NCI-H1694 treated with DMSO at 0.1 percent for 48 hours (cell line): ENCODE measurements at regions not wholly inside any gene's neighbourhood (a gene's known extent, or its start where the extent isn't known, plus 50 kb on each side); places are given as distances from the start of the nearest gene placed in this dataset.

ENCODE experiments used
- DNase-seq: peaks from one replicate; lab custom pipeline; 2025; lab: John Stamatoyannopoulos, UW

GRCh38 chr1:239538239-239538988, 152.0 kb downstream of the CHRM3 start:
- no peak for DNase-seq

- no peak for DNase-seq
Measured at GRCh38 chr1:239539051-239539450, 152.7 kb downstream of the CHRM3 start.

- DNase-seq = no peak
Measured at GRCh38 chr1:239539812-239540211, 153.4 kb downstream of the CHRM3 start.

GRCh38 chr1:239543873-239544272, 157.5 kb downstream of the CHRM3 start:
- DNase-seq = no peak

- no peak for DNase-seq
Measured at GRCh38 chr1:239545466-239545865, 159.1 kb downstream of the CHRM3 start.

- no peak for DNase-seq
Measured at GRCh38 chr1:239547987-239548386, 161.6 kb downstream of the CHRM3 start.

GRCh38 chr1:239550178-239550577, 163.8 kb downstream of the CHRM3 start:
- no peak for DNase-seq

GRCh38 chr1:239555350-239555749, 169.0 kb downstream of the CHRM3 start:
- DNase-seq = no peak

GRCh38 chr1:239558559-239558958, 172.2 kb downstream of the CHRM3 start:
- no peak for DNase-seq

- DNase-seq = no peak
Measured at GRCh38 chr1:239558991-239559390, 172.6 kb downstream of the CHRM3 start.

GRCh38 chr1:239560921-239561320, 174.6 kb downstream of the CHRM3 start:
- no peak for DNase-seq

- DNase-seq = no peak
Measured at GRCh38 chr1:239562095-239562494, 175.7 kb downstream of the CHRM3 start.

- DNase-seq = no peak
Measured at GRCh38 chr1:239563681-239564080, 177.3 kb downstream of the CHRM3 start.

GRCh38 chr1:239566074-239566473, 179.7 kb downstream of the CHRM3 start:
- DNase-seq = no peak

- DNase-seq = no peak
Measured at GRCh38 chr1:239570878-239571277, 184.5 kb downstream of the CHRM3 start.

GRCh38 chr1:239572183-239572582, 185.8 kb downstream of the CHRM3 start:
- DNase-seq = no peak

GRCh38 chr1:239574112-239574511, 187.7 kb downstream of the CHRM3 start:
- no peak for DNase-seq

- no peak for DNase-seq
Measured at GRCh38 chr1:239575113-239575512, 188.7 kb downstream of the CHRM3 start.

- DNase-seq = no peak
Measured at GRCh38 chr1:239583536-239583935, 197.2 kb downstream of the CHRM3 start.

GRCh38 chr1:239586128-239586527, 199.8 kb downstream of the CHRM3 start:
- no peak for DNase-seq

- DNase-seq = no peak
Measured at GRCh38 chr1:239587066-239587465, 200.7 kb downstream of the CHRM3 start.

- DNase-seq = no peak
Measured at GRCh38 chr1:239587574-239588369, 201.4 kb downstream of the CHRM3 start.

- DNase-seq = no peak
Measured at GRCh38 chr1:239590556-239590955, 204.2 kb downstream of the CHRM3 start.
